ENCODE measurements at regions not wholly inside any gene's neighbourhood (a gene's known extent, or its start where the extent isn't known, plus 50 kb on each side); places are given as distances from the start of the nearest gene placed in this dataset.
"Not testable (repeated sequence)": the region's sequence is repeated elsewhere in the genome, so short reads cannot be mapped to it uniquely, and the experiment has no call there.

DNA sequence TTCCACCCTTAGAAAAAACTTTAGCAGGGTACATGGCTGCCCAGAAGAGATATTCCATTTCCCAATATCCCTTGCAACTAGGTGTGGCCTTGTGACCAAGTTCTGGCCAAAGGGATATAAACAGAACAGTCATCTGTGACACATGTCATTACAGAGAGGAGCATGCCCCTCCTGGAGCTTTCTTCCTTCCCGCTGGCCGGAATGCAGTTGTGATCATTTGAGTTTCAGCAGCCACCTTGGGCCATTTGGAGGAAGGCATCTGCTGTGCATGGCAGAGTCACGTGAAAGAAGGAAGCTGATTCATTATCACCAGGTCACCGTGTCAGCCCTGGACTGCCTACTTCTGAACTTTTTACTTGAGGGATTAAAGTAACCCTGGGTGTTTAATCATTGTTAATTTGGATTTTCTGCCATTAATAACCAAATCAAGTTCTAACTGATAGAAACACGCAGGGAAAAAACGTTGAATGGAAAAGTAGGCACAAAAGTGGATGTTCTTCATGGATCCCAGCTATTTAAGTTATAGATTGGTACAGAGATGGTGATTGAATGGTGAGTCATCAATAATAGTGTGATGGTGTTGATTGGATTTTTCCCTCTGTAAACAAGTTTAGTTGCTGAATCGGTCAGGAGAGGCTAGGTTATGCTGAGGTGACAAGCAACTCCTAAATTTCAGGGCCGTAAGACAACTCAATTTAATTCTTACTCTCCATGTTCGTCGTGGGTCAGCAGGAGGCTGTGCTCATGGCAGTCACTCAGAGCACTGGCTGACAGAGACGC is 80.7 kb upstream of the CCDC167 start:
- no peak for FAIRE-seq

GRCh38 chr6:37579444-37580067 is 79.9 kb upstream of the CCDC167 start:
- FAIRE-seq, result no peak

DNA sequence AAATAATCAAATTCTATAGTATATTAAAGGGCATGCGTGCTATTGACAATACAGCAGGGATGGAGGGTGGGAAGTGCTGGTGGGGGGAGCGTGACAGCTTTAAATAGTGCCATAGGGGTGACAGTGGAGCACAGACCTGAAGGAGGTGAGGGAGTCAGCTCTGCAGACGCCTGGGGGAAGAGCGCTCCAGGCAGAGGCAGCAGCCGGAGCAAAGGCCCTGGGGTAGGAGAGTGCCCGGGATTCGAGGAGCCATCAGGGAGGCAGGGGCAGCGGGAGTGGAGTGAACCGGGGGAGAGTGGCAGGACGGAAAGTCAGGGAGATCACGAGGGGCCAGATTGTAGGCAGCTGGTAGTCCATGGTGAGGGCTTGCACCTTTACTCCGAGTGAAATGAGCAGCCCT is 78.4 kb upstream of the CCDC167 start:
- FAIRE-seq, result no peak

DNA sequence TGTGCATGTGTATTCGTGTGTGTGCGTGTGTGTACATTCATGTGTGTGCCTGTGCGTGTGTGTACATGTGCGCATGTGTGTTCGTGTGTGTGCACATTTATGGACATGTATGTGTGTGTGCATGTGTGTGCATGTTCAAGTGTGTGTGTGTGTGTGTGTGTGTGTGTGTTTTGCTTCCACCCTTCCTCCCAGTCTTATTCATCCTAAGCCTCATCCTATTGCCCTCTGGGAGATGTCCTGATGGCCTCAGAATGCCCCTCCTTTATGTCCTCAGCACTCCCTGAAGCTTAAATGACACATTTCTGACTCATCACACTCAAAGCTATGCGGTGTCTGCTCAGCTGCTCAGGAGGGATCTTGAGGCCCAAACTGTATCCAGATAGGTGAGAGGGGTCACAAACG is 76.6 kb upstream of the CCDC167 start:
- FAIRE-seq, result no peak

GRCh38 chr6:37575221-37575620 is 75.5 kb upstream of the CCDC167 start:
- no peak for FAIRE-seq

- no peak for FAIRE-seq
Measured at GRCh38 chr6:37572334-37572733, 72.6 kb upstream of the CCDC167 start.

- FAIRE-seq, result peak; percentile 63
Measured at GRCh38 chr6:37570482-37571133, 70.9 kb upstream of the CCDC167 start.

DNA sequence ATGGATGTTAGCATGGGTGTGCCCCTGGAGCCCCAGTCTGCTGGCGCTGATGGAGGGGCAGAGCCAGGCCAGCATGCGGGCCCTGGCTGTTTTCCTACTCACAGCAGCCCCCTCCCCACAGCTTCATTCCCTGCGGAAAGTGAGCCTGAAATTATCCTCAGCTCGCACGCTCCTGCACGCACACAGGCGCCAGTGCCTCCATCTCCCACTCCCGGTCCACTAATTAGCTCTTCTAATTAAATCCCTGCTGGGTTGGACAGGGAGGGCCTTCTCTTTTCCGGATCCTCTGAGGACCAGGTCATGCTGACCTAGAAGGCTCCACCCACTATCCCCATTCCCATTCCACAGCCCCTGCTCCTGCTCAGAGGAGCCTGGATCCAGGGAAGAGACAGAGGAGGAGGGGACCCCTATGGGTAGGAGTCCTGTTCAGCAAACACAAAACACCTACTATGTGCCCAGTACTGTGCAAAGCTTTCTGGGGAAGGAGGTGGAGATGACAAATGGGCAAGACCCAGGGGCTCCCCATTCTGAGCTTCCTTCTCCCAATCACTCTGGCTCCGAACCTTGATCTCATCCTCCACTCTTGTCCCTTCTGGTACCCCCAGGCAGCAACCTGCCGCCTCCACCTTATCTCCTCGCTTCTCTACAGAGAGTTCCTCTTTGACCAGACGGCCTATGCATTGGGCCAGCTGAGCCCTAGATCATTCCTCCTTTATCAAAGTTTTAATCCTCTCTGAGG is 70.2 kb upstream of the CCDC167 start:
- FAIRE-seq, result no peak

GRCh38 chr6:37569317-37569716 is 69.6 kb upstream of the CCDC167 start:
- FAIRE-seq, result no peak

DNA sequence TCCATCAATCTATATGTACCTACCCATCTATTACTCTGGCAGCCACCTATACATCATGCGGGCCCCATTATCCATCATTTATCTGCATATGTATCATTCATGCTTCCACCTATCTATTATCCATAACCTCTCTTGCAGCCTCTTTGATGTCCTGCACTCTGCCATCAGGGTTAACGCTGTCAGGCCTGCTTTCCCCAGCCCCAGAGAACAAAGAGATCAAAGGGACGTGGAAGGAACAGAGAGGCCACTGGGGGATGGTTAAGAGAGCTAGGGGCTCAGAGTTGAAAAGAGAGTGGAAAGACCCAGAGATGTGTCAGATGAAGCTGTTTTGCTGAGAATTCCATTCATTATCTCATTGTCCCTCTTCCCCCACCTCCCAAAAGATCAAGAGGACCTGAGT is 67.3 kb upstream of the CCDC167 start:
- no peak for FAIRE-seq

DNA sequence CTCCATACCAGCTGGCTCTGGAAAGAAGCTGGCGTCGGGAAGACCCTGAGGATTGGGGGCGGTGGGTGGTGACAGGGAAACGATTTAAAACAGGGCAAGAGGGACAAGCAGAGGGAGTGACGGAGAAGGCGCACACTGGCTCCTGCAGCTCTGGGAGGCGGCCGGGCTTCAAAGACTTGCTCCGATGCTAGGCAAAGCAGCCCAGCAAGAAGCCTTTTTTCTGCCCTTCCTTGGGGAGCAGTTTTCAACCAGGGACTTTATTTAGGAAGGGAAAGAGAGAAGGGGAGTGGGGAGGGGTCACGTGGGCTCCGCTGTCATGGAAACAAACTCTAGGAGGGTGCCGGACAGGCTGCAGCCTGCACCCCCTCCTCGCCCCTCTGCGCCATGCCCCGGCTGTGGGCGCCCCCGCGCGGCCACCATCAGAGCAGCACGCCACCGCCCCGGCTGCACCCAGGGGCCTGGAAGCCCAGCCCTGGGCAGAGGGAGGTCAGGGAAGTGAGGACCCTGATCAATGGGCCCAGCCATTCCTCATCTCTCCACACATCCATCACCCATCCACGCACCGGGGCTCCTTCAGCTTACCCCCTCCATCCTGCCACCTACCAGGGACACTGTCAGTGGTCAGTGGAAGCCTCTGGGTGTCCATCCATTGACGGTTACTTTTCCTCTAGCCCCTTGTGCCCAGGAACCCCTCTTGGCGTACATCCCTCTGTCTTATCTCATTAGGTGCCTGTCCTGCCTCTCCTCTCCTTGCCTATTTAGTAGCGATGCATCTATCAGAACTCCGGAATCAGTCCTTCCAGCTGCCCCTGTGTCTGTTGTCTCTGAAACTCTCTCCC is 66.6 kb upstream of the CCDC167 start:
- FAIRE-seq, result no peak

DNA sequence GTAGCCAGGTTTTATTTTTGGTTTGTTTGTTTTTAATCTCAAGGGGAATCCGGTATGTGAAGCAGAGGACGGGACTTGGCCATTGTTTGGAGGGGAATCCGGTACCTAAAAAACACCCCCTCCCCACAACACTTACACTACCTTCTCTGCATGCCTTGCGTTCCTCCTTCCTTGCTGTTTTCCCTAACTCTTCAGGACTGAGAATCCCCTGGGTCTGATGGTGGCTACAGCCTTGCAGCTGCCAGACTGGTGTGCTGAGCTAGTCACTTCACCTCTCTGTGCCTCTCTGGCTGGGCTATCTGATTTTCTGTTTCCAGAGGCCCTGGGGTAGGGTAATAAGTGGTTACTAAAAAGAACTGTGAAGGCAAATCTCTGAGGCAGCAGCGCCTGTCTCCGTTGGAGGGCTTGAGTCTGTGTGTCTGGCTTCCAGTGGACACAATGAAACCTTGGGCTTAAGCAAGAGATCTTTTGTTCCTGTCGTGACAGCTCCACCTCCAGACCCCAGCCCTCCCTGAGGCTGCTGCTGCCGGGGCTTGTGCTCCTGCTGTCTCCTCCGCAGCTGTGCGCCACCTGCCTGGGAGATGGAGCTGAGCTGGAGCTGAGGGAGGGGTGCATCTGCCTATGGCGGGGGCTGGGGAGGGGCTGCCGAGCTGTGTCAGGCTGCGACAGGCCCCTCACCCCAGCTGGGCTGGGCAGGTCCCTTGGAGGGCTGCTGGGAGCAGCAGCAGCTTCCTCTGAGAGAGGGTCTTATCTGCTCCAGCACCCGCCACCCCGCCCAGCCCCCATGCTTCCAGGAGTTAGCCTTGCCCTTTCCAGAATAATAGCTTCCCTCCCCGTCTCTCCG is 65.8 kb upstream of the CCDC167 start:
- no peak for FAIRE-seq

DNA sequence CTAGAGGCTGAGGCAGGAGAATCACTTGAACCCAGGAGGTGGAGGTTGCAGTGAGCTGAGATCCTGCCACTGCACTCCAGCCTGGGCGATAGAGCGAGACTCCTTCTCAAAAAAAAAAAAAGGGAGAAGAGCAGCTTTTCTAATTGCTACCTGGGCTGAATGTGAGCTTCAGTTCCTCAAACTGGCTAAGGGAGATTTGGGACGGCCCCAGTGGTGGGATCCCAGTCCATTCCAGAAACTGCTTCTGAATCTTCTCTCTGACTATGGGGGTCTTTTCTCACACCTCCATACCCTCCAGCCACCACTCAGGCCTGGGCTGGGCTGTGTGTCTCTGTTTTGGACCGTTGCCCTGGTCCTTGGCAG is 63.2 kb upstream of the CCDC167 start:
- not testable (repeated sequence) for FAIRE-seq

DNA sequence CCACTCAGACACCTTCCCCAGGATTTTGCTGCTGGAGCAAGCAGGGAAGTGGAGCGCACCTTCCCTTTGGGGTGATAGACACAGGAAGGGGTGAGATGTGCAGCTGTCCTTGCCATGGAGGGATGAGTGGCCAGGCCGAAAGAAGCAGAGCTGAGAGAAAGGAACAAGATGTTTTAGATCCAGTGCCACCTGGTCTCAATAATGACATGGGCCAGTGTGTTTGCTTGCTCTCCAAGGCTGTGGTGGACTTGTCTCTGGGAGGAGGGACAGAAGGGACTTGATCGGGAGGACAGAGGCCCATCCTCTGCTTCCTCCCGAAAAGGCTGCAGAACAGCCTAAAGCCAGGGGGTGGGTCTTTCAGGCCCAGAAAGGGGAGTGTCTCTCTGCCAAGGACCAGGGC is 61.7 kb upstream of the CCDC167 start:
- FAIRE-seq, result no peak

GRCh38 chr6:37560737-37561103 is 61.0 kb upstream of the CCDC167 start:
- FAIRE-seq, result no peak

DNA sequence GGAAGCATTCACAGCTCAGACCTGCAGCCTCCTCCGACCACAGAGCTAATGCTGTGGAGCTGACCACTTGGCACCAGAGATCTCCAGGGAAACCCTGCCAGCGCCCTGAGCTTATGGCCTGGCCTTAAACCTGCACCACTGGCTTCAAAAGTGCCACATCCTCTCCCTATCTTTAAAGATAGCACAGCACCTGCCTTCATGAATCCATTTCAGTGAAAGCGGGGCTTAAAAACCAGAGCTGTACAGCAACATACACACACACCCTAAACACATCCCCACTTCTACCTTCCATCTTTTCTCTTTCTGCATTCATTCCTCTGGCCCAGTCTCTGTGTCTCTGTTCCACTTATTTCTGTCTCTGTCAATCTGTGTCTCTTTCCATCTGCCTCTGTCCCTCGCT is 59.8 kb upstream of the CCDC167 start:
- FAIRE-seq, result no peak

DNA sequence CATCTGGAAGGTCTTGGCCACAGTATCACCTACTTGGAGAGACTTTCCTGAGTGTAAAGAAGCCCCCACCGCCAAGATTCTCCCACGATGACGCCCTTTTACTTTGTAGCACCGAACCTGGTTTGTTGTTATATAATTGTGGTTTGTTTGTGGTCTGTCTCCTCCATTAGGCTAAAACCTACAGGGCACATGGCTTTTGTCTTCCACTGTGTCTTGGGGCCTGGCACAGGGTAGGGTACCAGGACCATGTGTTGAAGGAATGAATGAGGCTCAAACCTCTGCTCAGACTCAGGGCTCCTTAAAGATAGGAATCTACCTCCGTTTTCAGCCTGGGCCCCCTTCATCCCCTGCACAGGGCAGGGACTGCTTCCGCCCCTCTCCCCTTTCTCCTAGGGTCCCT is 59.4 kb upstream of the CCDC167 start:
- FAIRE-seq, result no peak

GRCh38 chr6:37558646-37559045 is 59.0 kb upstream of the CCDC167 start:
- FAIRE-seq, result no peak

GRCh38 chr6:37558168-37558567 is 58.5 kb upstream of the CCDC167 start:
- no peak for FAIRE-seq

GRCh38 chr6:37557645-37558114 is 58.0 kb upstream of the CCDC167 start:
- no peak for FAIRE-seq

DNA sequence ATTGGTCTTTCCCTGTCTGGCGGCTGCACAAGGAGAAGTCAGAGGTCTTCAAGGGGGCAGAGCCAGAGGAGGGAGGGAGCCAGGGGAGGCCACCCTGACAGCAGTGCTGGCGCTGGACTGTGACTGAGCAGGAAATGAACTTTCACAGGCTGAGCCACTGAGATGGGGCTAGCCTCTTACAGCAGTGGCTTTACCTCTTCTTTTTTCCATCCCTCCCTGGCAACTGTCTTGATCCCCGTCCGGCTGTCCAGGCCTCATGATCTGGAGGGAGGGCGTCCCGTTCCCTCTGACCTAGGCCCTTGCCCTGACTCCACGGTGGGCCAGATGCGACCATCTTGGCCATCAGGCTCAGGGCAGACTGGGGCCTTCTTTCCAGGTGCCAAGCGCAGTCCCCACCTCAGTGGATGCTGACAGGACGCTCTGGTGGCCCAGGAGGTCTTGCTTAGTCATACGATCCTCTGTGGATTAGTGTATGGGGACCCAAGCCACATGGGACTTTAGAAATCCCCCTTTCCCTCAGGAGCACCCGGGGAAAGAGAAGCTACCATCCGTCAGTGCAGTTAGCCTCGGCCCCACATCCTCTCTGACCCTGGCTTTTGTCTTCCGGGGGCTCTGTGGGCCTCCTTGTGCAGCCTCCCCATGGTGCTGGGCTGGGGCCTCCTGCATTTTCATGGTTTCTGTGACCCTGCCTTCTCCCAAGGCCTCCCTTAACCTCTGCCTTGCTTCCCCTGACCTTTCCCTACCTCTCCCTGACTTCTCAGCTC is 57.4 kb upstream of the CCDC167 start:
- no peak for FAIRE-seq

All from G401.6 (cell line).